Effector CD8-positive, alpha-beta T cell (primary cell): ENCODE measurements at regions not wholly inside any gene's neighbourhood (a gene's known extent, or its start where the extent isn't known, plus 50 kb on each side); places are given as distances from the start of the nearest gene placed in this dataset.

ENCODE experiments used
- DNase-seq: peaks from one replicate; lab custom pipeline; 2025; lab: John Stamatoyannopoulos, UW

- no peak for DNase-seq
Measured at GRCh38 chr2:238985041-238985729, 137.3 kb downstream of the TWIST2 start.

- DNase-seq, result no peak
Measured at GRCh38 chr2:238985931-238986446, 138.1 kb downstream of the TWIST2 start.

GRCh38 chr2:238986491-238987351, 138.8 kb downstream of the TWIST2 start:
- no peak for DNase-seq

GRCh38 chr2:238987352-238987981, 139.6 kb downstream of the TWIST2 start:
- no peak for DNase-seq

GRCh38 chr2:238988105-238988504, 140.2 kb downstream of the TWIST2 start:
- no peak for DNase-seq

GRCh38 chr2:238988752-238989151, 140.9 kb downstream of the TWIST2 start:
- DNase-seq, result no peak

GRCh38 chr2:238989484-238989883, 141.6 kb downstream of the TWIST2 start:
- no peak for DNase-seq

- no peak for DNase-seq
Measured at GRCh38 chr2:238994432-238994831, 146.5 kb downstream of the TWIST2 start.

GRCh38 chr2:238994876-238995275, 147.0 kb downstream of the TWIST2 start:
- no peak for DNase-seq

- DNase-seq, result no peak
Measured at GRCh38 chr2:238995634-238996033, 147.7 kb downstream of the TWIST2 start.

GRCh38 chr2:238996331-238997136, 148.6 kb downstream of the TWIST2 start:
- no peak for DNase-seq

- DNase-seq, result no peak
Measured at GRCh38 chr2:238997137-238997390, 149.2 kb downstream of the TWIST2 start.

GRCh38 chr2:238997684-238998083, 149.8 kb downstream of the TWIST2 start:
- no peak for DNase-seq
